ENCODE measurements at regions not wholly inside any gene's neighbourhood (a gene's known extent, or its start where the extent isn't known, plus 50 kb on each side); places are given as distances from the start of the nearest gene placed in this dataset.

DNA sequence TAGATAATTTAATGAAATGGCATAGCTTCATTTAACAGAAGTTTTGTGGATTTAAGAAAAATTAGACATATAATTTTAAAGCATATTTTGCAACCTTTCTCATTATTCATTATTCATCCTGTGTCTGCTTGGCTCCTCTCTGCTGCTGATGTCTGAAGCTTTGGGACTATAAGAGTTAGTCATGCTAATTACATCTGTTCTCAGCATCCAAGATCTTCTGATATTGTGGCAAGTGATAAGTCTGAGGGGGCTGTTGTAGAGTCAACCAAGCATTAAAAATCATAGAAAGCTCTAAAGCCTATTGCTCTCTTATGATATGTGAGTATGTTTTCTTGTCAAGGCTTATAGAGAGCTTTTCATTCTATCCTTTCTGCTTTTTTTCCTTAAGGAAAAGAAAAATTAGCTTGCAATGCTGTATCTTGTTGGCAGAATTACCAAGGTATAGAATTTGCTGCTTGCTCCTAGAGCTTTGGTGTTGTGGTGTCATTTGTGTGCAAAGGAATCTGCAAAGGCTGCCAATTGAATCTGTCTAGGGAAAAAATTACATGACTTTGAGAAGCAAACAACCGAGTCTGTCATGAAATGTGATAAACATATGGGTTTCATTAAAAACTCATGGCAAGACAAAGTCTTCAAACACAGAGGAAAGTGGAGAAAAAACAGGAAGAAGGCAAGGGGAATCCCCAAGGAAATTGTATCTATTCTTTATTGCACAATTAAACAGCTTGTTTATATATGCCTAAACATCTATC, 156.1 kb upstream of the DAB2 start:
- FAIRE-seq (no peak), DNase-seq (ENCODE audit: insufficient read length, low spot score) (no peak)
- TF ChIP-seq TAF1 (IDR thresholded peaks at IDR 0.05; ENCODE audit: low read depth, low read length), result no peak
- TF ChIP-seq PAX5 (IDR thresholded peaks at IDR 0.05; ENCODE audit: insufficient read depth, low read length, severe bottlenecking), result no peak
- TF ChIP-seq SPI1 (IDR thresholded peaks at IDR 0.05; ENCODE audit: low read depth, low read length), result no peak
- no peak for TF ChIP-seq POLR2AphosphoS5 (IDR thresholded peaks at IDR 0.05; ENCODE audit: low read depth, low read length)
- no peak for TF ChIP-seq POLR2A (IDR thresholded peaks at IDR 0.05; ENCODE audit: low read depth, low read length)

DNA sequence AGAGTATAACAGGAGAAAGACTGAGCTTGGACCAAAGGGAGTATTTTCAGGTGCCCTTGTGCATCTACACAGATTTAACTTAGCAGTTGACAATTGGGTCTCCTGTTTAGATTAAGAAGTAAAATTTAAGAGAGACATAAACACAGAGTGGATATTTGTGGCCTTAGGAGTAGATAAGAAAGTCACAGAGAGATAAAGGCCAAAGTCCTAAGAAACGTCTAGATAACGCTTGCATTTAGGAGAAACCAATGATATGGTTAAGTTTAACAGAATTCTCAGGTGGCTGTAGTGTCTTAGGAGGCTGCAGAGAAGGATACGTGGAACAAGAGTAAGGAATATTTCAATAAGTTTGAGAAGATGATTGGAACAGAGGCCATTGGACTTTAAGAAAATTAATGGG, 155.0 kb upstream of the DAB2 start:
- FAIRE-seq (no peak), DNase-seq (ENCODE audit: insufficient read length, low spot score) (no peak)
- TF ChIP-seq POLR2AphosphoS5 (IDR thresholded peaks at IDR 0.05; ENCODE audit: low read depth, low read length) (no peak), POU2F2 (IDR thresholded peaks at IDR 0.05; ENCODE audit: low read depth, low read length) (no peak), POLR2A (IDR thresholded peaks at IDR 0.05; ENCODE audit: low read depth, low read length) (no peak), PAX5 (IDR thresholded peaks at IDR 0.05; ENCODE audit: insufficient read depth, low read length, severe bottlenecking) (no peak), SPI1 (IDR thresholded peaks at IDR 0.05; ENCODE audit: low read depth, low read length) (no peak), TAF1 (IDR thresholded peaks at IDR 0.05; ENCODE audit: low read depth, low read length) (no peak)

DNA sequence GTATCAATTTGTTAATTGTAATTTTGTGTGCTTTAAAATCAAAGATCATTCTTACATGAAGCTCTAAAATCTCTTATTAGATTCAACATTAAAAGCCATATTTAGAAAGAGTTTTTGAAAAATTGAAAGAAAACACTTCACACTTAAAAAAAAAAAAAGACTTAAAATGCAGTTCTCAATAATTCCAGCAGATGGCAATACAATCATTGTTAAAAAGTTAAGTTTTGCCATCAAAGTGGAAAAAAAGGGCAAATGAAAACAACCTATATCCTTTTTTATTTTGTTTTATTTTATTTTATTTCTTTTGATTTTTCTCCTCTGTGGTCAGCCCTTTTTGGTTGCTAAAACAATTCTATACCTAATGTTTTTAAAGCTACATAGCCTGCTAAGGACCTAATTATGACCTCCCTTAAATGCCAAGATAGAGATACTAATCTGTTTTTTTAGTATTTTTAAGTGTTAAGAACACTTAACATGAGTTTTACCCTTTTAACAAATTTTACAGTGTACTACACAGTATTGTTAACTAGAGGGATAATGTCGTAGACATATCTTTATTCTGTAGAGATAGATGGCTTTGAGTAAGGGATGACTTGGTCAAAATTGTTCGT, 154.2 kb upstream of the DAB2 start:
- DNase-seq (ENCODE audit: insufficient read length, low spot score) (no peak), FAIRE-seq (no peak)

DNA sequence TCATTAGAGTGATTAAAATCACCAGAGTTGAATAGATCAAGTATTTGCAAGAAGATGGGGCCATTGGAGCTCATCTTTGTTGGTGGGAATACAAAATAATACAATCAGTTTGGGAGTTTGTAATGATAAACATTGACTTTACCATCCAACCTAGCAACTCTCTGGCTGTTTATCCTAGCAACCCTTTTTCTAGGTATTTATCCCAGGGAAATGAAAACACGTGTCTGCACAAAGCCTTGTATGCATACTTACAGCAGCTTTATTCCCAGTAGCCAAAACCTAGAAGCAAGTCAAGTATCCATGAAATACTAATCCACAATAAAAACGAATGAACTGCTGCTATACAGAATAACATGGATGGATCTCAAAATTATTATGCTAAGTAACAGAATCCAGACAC, 152.7 kb upstream of the DAB2 start:
- FAIRE-seq, result no peak
- no peak for TF ChIP-seq POLR2A (IDR thresholded peaks at IDR 0.05; ENCODE audit: low read depth, low read length)
- TF ChIP-seq PAX5 (IDR thresholded peaks at IDR 0.05; ENCODE audit: insufficient read depth, low read length, severe bottlenecking), result no peak
- no peak for TF ChIP-seq POLR2AphosphoS5 (IDR thresholded peaks at IDR 0.05; ENCODE audit: low read depth, low read length)
- TF ChIP-seq TAF1 (IDR thresholded peaks at IDR 0.05; ENCODE audit: low read depth, low read length), result no peak
- TF ChIP-seq SPI1 (IDR thresholded peaks at IDR 0.05; ENCODE audit: low read depth, low read length), result no peak
- TF ChIP-seq POU2F2 (IDR thresholded peaks at IDR 0.05; ENCODE audit: low read depth, low read length), result no peak
- DNase-seq (ENCODE audit: insufficient read length, low spot score), result no peak

More for the DNA sequence above, 154.2 kb upstream of the DAB2 start:
- TF ChIP-seq PAX5 (IDR thresholded peaks at IDR 0.05; ENCODE audit: insufficient read depth, low read length, severe bottlenecking) (no peak), POLR2AphosphoS5 (IDR thresholded peaks at IDR 0.05; ENCODE audit: low read depth, low read length) (no peak), POLR2A (IDR thresholded peaks at IDR 0.05; ENCODE audit: low read depth, low read length) (no peak)

- TF ChIP-seq TAF1 (IDR thresholded peaks at IDR 0.05; ENCODE audit: low read depth, low read length) (no peak), PAX5 (IDR thresholded peaks at IDR 0.05; ENCODE audit: insufficient read depth, low read length, severe bottlenecking) (no peak), POLR2A (IDR thresholded peaks at IDR 0.05; ENCODE audit: low read depth, low read length) (no peak), POU2F2 (IDR thresholded peaks at IDR 0.05; ENCODE audit: low read depth, low read length) (no peak), POLR2AphosphoS5 (IDR thresholded peaks at IDR 0.05; ENCODE audit: low read depth, low read length) (no peak), SPI1 (IDR thresholded peaks at IDR 0.05; ENCODE audit: low read depth, low read length) (no peak)
- FAIRE-seq (no peak), DNase-seq (ENCODE audit: insufficient read length, low spot score) (no peak)
Observed at GRCh38 chr5:39570403-39571027, 145.7 kb upstream of the DAB2 start.

DNA sequence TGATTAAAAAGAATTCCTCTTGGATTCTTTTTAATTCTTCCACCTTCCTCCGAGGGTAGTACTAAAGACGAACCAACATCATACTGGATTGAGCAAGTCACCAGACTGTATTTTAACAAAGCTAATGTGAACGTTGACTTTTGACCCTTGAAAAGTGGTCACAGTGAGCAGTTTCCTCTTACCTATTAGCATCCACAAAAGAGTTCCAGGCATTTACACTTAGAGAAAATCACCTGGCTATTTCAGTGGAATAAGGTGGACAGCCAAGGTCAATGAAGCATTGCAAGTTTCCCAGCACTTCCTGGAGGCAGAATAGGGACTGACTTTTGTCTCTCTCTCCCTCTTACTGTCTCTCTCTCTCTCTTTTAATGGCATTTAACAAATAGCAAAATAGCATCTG, 145.1 kb upstream of the DAB2 start:
- TF ChIP-seq PAX5 (IDR thresholded peaks at IDR 0.05; ENCODE audit: insufficient read depth, low read length, severe bottlenecking) (no peak), TAF1 (IDR thresholded peaks at IDR 0.05; ENCODE audit: low read depth, low read length) (no peak), SPI1 (IDR thresholded peaks at IDR 0.05; ENCODE audit: low read depth, low read length) (no peak), POLR2AphosphoS5 (IDR thresholded peaks at IDR 0.05; ENCODE audit: low read depth, low read length) (no peak), POU2F2 (IDR thresholded peaks at IDR 0.05; ENCODE audit: low read depth, low read length) (no peak), POLR2A (IDR thresholded peaks at IDR 0.05; ENCODE audit: low read depth, low read length) (no peak)
- no peak for DNase-seq (ENCODE audit: insufficient read length, low spot score)
- no peak for FAIRE-seq

GRCh38 chr5:39566891-39567290, 142.1 kb upstream of the DAB2 start:
- DNase-seq (ENCODE audit: insufficient read length, low spot score) (no peak), FAIRE-seq (no peak)
- TF ChIP-seq POU2F2 (IDR thresholded peaks at IDR 0.05; ENCODE audit: low read depth, low read length), result no peak
- TF ChIP-seq SPI1 (IDR thresholded peaks at IDR 0.05; ENCODE audit: low read depth, low read length), result no peak
- no peak for TF ChIP-seq PAX5 (IDR thresholded peaks at IDR 0.05; ENCODE audit: insufficient read depth, low read length, severe bottlenecking)
- no peak for TF ChIP-seq TAF1 (IDR thresholded peaks at IDR 0.05; ENCODE audit: low read depth, low read length)
- no peak for TF ChIP-seq POLR2AphosphoS5 (IDR thresholded peaks at IDR 0.05; ENCODE audit: low read depth, low read length)
- TF ChIP-seq POLR2A (IDR thresholded peaks at IDR 0.05; ENCODE audit: low read depth, low read length), result no peak

DNA sequence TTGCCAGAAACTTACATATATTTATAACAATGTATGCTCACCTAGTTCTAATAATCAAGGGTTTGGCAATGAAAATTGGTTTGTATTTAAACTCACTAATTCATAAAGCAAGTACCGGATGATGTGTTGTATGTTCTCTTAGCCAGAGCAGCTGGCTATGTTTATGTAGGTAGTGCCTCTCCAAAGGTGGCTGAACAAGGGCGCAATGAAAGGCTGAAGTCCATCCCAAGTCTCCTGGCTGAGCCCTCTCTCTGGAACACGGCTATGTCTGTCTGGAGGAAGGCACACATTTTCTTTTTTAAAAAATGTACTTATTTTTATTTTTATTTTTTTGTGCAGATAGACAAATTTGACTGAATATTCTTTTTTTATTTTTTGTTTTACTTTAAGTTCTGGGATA, 141.2 kb upstream of the DAB2 start:
- DNase-seq (ENCODE audit: insufficient read length, low spot score) (no peak), FAIRE-seq (no peak)
- TF ChIP-seq PAX5 (IDR thresholded peaks at IDR 0.05; ENCODE audit: insufficient read depth, low read length, severe bottlenecking) (no peak), POLR2AphosphoS5 (IDR thresholded peaks at IDR 0.05; ENCODE audit: low read depth, low read length) (no peak), POU2F2 (IDR thresholded peaks at IDR 0.05; ENCODE audit: low read depth, low read length) (no peak), SPI1 (IDR thresholded peaks at IDR 0.05; ENCODE audit: low read depth, low read length) (no peak), POLR2A (IDR thresholded peaks at IDR 0.05; ENCODE audit: low read depth, low read length) (no peak), TAF1 (IDR thresholded peaks at IDR 0.05; ENCODE audit: low read depth, low read length) (no peak)

- FAIRE-seq, result no peak
Observed at GRCh38 chr5:39561421-39561820, 136.6 kb upstream of the DAB2 start.

More at GRCh38 chr5:39561421-39561820, 136.6 kb upstream of the DAB2 start:
- TF ChIP-seq POU2F2 (IDR thresholded peaks at IDR 0.05; ENCODE audit: low read depth, low read length) (no peak), POLR2AphosphoS5 (IDR thresholded peaks at IDR 0.05; ENCODE audit: low read depth, low read length) (no peak), PAX5 (IDR thresholded peaks at IDR 0.05; ENCODE audit: insufficient read depth, low read length, severe bottlenecking) (no peak), SPI1 (IDR thresholded peaks at IDR 0.05; ENCODE audit: low read depth, low read length) (no peak), POLR2A (IDR thresholded peaks at IDR 0.05; ENCODE audit: low read depth, low read length) (no peak)
- DNase-seq (ENCODE audit: insufficient read length, low spot score), result no peak

All from GM12891 (cell line).